ENCODE measurements at regions not wholly inside any gene's neighbourhood (a gene's known extent, or its start where the extent isn't known, plus 50 kb on each side); places are given as distances from the start of the nearest gene placed in this dataset.

DNA sequence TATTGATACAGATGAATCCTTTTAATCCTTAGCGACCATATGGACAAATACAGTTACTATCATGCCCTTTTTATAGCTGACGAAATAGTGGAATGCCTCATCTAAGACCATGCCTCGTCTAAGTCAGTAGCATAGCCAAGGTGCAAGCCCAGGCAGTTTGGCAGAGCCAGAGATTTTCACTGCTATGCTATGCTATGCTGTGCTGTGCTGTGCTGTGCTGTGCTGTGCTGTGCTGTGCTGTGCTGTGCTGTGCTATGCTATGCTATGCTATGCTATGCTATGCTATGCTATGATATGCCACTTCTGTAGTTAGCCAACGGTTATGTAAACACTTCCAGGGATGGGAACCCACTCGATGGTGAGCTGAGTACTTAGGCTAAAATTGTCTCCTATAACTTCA, 91.6 kb upstream of the MAP4K3 start:
- no peak overlapping the region for H3K4me3 ChIP-seq (ENCODE audit: low read length)
- Mint-ChIP-seq H3K4me1 (no peaks in the 10 kb centered on the region), H3K27me3 (ENCODE audit: low read depth in 2 of 2) (peaks cover 0 to 5% of the 10 kb centered on the region in 2 donors), H3K9me3 (no peaks in the 10 kb centered on the region), H3K36me3 (no peaks in the 10 kb centered on the region), H3K27ac (no peak overlapping the region), H3K4me3 (no peak overlapping the region)
- DNase-seq = no peak
- H3K4me1 ChIP-seq (ENCODE audit: control insufficient read depth, insufficient read depth, low read length) = no peaks in the 10 kb centered on the region
- H3K27ac ChIP-seq (ENCODE audit: low read length) = no peak overlapping the region
- TF ChIP-seq, protein P1, sequence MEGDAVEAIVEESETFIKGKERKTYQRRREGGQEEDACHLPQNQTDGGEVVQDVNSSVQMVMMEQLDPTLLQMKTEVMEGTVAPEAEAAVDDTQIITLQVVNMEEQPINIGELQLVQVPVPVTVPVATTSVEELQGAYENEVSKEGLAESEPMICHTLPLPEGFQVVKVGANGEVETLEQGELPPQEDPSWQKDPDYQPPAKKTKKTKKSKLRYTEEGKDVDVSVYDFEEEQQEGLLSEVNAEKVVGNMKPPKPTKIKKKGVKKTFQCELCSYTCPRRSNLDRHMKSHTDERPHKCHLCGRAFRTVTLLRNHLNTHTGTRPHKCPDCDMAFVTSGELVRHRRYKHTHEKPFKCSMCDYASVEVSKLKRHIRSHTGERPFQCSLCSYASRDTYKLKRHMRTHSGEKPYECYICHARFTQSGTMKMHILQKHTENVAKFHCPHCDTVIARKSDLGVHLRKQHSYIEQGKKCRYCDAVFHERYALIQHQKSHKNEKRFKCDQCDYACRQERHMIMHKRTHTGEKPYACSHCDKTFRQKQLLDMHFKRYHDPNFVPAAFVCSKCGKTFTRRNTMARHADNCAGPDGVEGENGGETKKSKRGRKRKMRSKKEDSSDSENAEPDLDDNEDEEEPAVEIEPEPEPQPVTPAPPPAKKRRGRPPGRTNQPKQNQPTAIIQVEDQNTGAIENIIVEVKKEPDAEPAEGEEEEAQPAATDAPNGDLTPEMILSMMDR (IDR thresholded peaks at IDR 0.05) = no peak
- no peaks in the 10 kb centered on the region for H3K36me3 ChIP-seq (ENCODE audit: control insufficient read depth, insufficient read depth, low read length)
- no peaks in the 10 kb centered on the region for H3K9me3 ChIP-seq (ENCODE audit: control insufficient read depth, insufficient read depth, low read length)
- intact Hi-C loops (cut with micrococcal nuclease) = no loop called here
- ATAC-seq = no peak
- no peaks in the 10 kb centered on the region for H3K27me3 ChIP-seq (ENCODE audit: control insufficient read depth, insufficient read depth, low read length)
- 93% methylated on average over 5 of the region's 5 CpGs for WGBS (ENCODE audit: insufficient coverage)

DNA sequence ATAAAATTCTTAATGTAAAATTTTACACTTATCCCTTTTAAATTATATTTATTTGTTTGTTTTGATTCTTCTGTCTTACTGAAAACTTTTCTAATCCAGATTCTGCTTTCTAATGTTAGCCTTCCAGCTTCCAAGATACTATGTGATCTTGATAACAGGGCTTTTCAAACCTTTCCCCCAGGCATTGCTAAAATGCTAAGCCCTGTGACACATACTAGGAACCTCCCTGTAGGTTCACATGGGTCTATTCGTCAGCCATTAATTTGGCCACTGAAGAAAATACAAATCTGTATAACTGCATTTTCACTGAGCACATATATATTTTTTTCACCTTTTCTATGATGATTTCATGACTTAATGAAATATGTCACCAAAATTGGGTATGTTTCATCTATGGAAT, 92.8 kb upstream of the MAP4K3 start:
- H3K9me3 ChIP-seq (ENCODE audit: control insufficient read depth, insufficient read depth, low read length) = no peaks in the 10 kb centered on the region
- H3K27me3 ChIP-seq (ENCODE audit: control insufficient read depth, insufficient read depth, low read length) = no peaks in the 10 kb centered on the region
- no peaks in the 10 kb centered on the region for H3K4me1 ChIP-seq (ENCODE audit: control insufficient read depth, insufficient read depth, low read length)
- DNase-seq = no peak
- no peak overlapping the region for H3K4me3 ChIP-seq (ENCODE audit: low read length)
- WGBS (ENCODE audit: insufficient coverage) = 100% methylated on average over 1 of the region's 1 CpG
- Mint-ChIP-seq H3K27ac (no peak overlapping the region), H3K9me3 (no peaks in the 10 kb centered on the region), H3K4me3 (no peak overlapping the region), H3K27me3 (ENCODE audit: low read depth in 2 of 2) (peaks cover 0 to 7% of the 10 kb centered on the region in 2 donors), H3K36me3 (no peaks in the 10 kb centered on the region), H3K4me1 (no peaks in the 10 kb centered on the region)
- no peak overlapping the region for H3K27ac ChIP-seq (ENCODE audit: low read length)
- ATAC-seq = no peak
- TF ChIP-seq, protein P1 (IDR thresholded peaks at IDR 0.05) = no peak
- H3K36me3 ChIP-seq (ENCODE audit: control insufficient read depth, insufficient read depth, low read length) = no peaks in the 10 kb centered on the region
- intact Hi-C loops (cut with micrococcal nuclease) = no loop called here

DNA sequence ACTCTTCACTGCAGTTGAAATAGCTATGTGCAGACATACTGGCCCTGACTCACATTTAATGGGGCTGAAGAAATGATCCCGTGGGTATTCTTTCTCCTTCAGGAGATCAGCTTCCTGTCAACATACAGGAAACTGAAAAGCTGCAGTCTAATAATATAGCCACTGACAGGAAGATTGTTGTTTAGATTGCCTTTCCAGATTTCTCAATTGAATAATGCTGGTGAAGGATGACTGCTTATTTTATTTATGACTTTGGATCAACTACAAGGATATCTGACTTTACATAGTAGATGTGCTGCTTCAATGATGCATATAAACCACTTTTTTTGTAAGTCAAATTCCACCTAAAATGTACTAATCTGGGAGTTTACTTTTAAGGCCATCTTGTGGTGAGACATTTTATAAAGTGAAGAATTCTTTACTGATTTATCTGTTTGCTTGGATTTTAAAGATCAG, 93.4 kb upstream of the MAP4K3 start:
- Mint-ChIP-seq H3K4me3 (no peak overlapping the region), H3K9me3 (no peaks in the 10 kb centered on the region), H3K27ac (no peak overlapping the region), H3K27me3 (ENCODE audit: low read depth in 2 of 2) (peaks cover 0 to 7% of the 10 kb centered on the region in 2 donors), H3K36me3 (no peaks in the 10 kb centered on the region), H3K4me1 (no peaks in the 10 kb centered on the region)
- intact Hi-C loops (cut with micrococcal nuclease) = no loop called here
- H3K36me3 ChIP-seq (ENCODE audit: control insufficient read depth, insufficient read depth, low read length) = no peaks in the 10 kb centered on the region
- DNase-seq (no peak), ATAC-seq (no peak)
- H3K27me3 ChIP-seq (ENCODE audit: control insufficient read depth, insufficient read depth, low read length) = no peaks in the 10 kb centered on the region
- H3K4me1 ChIP-seq (ENCODE audit: control insufficient read depth, insufficient read depth, low read length) = no peaks in the 10 kb centered on the region
- H3K4me3 ChIP-seq (ENCODE audit: low read length) = no peak overlapping the region
- H3K9me3 ChIP-seq (ENCODE audit: control insufficient read depth, insufficient read depth, low read length) = no peaks in the 10 kb centered on the region
- 0% methylated on average over 1 of the region's 1 CpG for WGBS (ENCODE audit: insufficient coverage)
- TF ChIP-seq, protein P1 (IDR thresholded peaks at IDR 0.05) = no peak
- no peak overlapping the region for H3K27ac ChIP-seq (ENCODE audit: low read length)

DNA sequence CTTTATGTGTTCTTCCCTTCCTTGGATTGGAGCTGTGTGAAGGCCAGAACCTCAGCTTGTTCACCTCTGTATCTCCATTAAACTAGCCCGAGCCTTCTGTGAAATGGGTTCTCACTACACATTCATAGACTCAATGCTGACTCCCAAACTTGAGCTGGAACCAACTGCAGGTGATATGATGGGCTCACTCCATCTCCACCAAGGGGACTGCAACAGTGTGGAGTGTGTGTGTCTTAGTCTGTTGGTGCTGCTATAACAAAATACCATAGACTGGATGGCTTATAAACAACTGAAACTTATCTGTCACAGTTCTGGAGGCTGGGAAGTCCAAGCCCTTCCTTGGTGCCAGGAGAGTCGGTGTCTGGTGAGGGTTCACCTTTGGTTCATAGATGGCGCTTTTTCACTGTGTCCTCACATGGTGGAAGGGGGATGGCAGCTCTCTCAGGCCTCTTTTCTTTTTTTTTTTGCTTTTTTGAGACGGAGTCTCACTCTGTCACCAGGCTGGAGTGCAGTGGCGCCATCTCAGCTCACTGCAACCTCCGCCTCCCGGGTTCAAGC, 94.2 kb upstream of the MAP4K3 start:
- peaks cover 0 to 7% of the 10 kb centered on the region in 2 donors for H3K27me3 Mint-ChIP-seq (ENCODE audit: low read depth in 2 of 2)
- H3K9me3 Mint-ChIP-seq = no peaks in the 10 kb centered on the region
- H3K27ac Mint-ChIP-seq = no peak overlapping the region
- Histone ChIP-seq H3K36me3 (ENCODE audit: control insufficient read depth, insufficient read depth, low read length) (no peaks in the 10 kb centered on the region), H3K4me1 (ENCODE audit: control insufficient read depth, insufficient read depth, low read length) (no peaks in the 10 kb centered on the region), H3K27ac (ENCODE audit: low read length) (no peak overlapping the region), H3K4me3 (ENCODE audit: low read length) (no peak overlapping the region), H3K27me3 (ENCODE audit: control insufficient read depth, insufficient read depth, low read length) (no peaks in the 10 kb centered on the region), H3K9me3 (ENCODE audit: control insufficient read depth, insufficient read depth, low read length) (no peaks in the 10 kb centered on the region)
- H3K36me3 Mint-ChIP-seq = no peaks in the 10 kb centered on the region
- 91% methylated on average over 7 of the region's 7 CpGs for WGBS (ENCODE audit: insufficient coverage)
- H3K4me1 Mint-ChIP-seq = no peaks in the 10 kb centered on the region
- ATAC-seq (no peak), DNase-seq (no peak)
- intact Hi-C loops (cut with micrococcal nuclease) = no loop called here
- no peak overlapping the region for H3K4me3 Mint-ChIP-seq
- TF ChIP-seq, protein P1 (IDR thresholded peaks at IDR 0.05) = no peak

Data from natural killer cell (primary cell).